Activated T-helper 1 cell treated with anti-CD3 and anti-CD28 coated beads, Interleukin-12 subunit alpha, Interleukin-12 subunit beta, Interleukin-2, Interleukin-4 antibody, amounts not matched to agents 30 ng/mL and 10 ng/mL and 1 ng/mL, durations not matched to agents 14 hours and 24 hours and 36 hours (primary cell): ENCODE measurements at regions not wholly inside any gene's neighbourhood (a gene's known extent, or its start where the extent isn't known, plus 50 kb on each side); places are given as distances from the start of the nearest gene placed in this dataset.
A peak's percentile ranks its signal among the peaks of the same experiment; 100 is the strongest.
"Not testable (repeated sequence)": the region's sequence is repeated elsewhere in the genome, so short reads cannot be mapped to it uniquely, and the experiment has no call there.

Source experiments
- DNase-seq: peaks from one replicate; pipeline ENCODE4 v3.0.0; 2021; ENCODE audit warnings: low spot score
- H3K27ac Mint-ChIP-seq: one replicate; pipeline ENCODE4 v1.8.0; 2021; ENCODE audit warnings: mild to moderate bottlenecking, mixed read lengths
- H3K27me3 Mint-ChIP-seq: one replicate; pipeline ENCODE4 v1.8.0; 2022; ENCODE audit warnings: mild to moderate bottlenecking, moderate library complexity, mixed read lengths; ENCODE audit not compliant: insufficient read depth
- H3K36me3 Mint-ChIP-seq: one replicate; pipeline ENCODE4 v1.8.0; 2021; ENCODE audit warnings: low read depth, mixed read lengths
- H3K4me1 Mint-ChIP-seq: one replicate; pipeline ENCODE4 v1.8.0; 2021; ENCODE audit warnings: low read depth, mixed read lengths
- H3K4me3 Mint-ChIP-seq: one replicate; pipeline ENCODE4 v1.8.0; 2021; ENCODE audit warnings: mild to moderate bottlenecking, moderate library complexity, mixed read lengths
- H3K9me3 Mint-ChIP-seq: one replicate; pipeline ENCODE4 v1.8.0; 2021; ENCODE audit warnings: mixed read lengths
- intact Hi-C: fragments of 100-400 bp; cut with micrococcal nuclease; formaldehyde crosslinking; loops from one replicate; pipeline ENCODE4 v1.15.1; 2024

DNA sequence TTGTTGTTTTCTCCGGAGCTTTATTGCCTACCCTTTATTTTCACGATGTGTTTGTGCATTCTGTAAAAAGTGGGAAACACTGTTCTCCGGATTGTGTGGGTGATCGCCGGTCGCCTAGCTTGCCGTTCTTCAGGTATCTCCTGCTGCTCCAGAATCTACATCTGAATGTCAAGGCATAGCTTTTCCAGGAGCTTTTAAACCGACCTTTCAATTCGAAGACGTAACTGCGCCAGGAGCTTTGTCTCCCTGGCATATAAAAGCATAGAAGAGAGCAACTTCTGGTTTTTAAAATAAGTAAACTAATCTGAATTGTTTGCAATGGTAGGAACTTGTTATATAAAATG is 96.0 kb downstream of the HFE start:
- peaks cover 3% of the 10 kb centered on the region for H3K36me3 Mint-ChIP-seq
- H3K4me3 Mint-ChIP-seq = peak overlapping the region; percentile 86
- peaks cover 52% of the 10 kb centered on the region for H3K4me1 Mint-ChIP-seq
- DNase-seq = no peak
- H3K27me3 Mint-ChIP-seq = no peaks in the 10 kb centered on the region
- H3K9me3 Mint-ChIP-seq = no peaks in the 10 kb centered on the region
- H3K27ac Mint-ChIP-seq = peak overlapping the region; percentile 97
- intact Hi-C loops = loop anchor here (1.0 kb wide), 3 partner anchors 8 to 25 kb away; a partner anchor contains a TSS

- peak overlapping the region; percentile 86 for H3K4me3 Mint-ChIP-seq
- H3K27me3 Mint-ChIP-seq = no peaks in the 10 kb centered on the region
- H3K9me3 Mint-ChIP-seq = no peaks in the 10 kb centered on the region
- intact Hi-C loops = loop anchor here (1.0 kb wide), 3 partner anchors 8 to 25 kb away; a partner anchor contains a TSS
- peaks cover 3% of the 10 kb centered on the region for H3K36me3 Mint-ChIP-seq
- DNase-seq = peak; percentile 71
- peak overlapping the region; percentile 97 for H3K27ac Mint-ChIP-seq
- peaks cover 58% of the 10 kb centered on the region for H3K4me1 Mint-ChIP-seq
Observed at GRCh38 chr6:26183581-26184366, 96.5 kb downstream of the HFE start.

DNA sequence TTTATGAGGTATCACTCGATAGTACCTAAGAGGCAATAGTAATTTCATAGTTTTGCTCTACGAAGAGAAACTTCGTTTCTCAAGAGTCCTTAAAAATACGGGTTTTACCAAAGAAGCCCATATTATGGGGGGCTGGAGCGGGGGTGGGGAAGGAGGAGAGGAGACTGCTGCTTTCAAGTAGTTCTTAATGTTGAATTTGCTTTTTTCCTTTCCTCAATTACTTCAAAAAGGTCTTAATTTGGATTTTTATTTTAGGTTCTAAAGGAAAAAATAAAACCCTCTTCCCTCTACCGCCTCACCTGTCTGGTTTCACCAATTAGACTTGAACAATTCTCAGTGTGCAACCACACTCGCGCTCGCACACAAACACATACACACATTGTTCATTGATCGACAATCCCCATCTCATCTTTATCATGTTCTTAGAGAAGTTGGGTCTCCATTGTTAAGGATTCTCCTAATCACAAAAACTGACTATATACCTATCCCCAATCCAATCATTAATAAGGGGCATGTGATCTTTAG is 97.2 kb downstream of the HFE start:
- peaks cover 62% of the 10 kb centered on the region for H3K4me1 Mint-ChIP-seq
- H3K27ac Mint-ChIP-seq = peak overlapping the region; percentile 97
- H3K36me3 Mint-ChIP-seq = peaks cover 3% of the 10 kb centered on the region
- no peaks in the 10 kb centered on the region for H3K27me3 Mint-ChIP-seq
- intact Hi-C loops = no loop called here
- DNase-seq = no peak
- no peaks in the 10 kb centered on the region for H3K9me3 Mint-ChIP-seq
- peak overlapping the region; percentile 86 for H3K4me3 Mint-ChIP-seq

DNA sequence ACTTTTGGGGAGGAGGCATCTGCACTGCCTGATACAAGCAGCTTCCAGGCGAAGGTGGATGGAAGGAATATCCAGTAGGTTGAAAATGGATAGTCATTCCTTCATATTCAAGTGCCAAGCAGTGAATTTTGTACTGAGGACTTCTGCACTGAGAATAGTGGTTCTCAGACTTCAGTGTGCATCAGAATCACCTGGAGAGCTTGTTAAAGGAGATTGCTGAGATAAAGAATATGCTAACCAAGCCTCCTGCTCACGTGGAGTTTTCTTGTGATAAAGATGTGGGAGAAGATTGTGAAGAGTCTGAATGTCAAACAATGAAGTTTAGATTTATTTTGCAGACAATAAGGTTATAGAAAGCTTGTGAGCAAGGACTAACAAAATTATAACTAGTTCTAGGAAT is 97.8 kb downstream of the HFE start:
- intact Hi-C loops = no loop called here
- Mint-ChIP-seq H3K4me3 (peak overlapping the region; percentile 86), H3K9me3 (no peaks in the 10 kb centered on the region), H3K4me1 (peaks cover 67% of the 10 kb centered on the region), H3K27ac (peak overlapping the region; percentile 97), H3K27me3 (no peaks in the 10 kb centered on the region), H3K36me3 (peaks cover 3% of the 10 kb centered on the region)
- DNase-seq = no peak

DNA sequence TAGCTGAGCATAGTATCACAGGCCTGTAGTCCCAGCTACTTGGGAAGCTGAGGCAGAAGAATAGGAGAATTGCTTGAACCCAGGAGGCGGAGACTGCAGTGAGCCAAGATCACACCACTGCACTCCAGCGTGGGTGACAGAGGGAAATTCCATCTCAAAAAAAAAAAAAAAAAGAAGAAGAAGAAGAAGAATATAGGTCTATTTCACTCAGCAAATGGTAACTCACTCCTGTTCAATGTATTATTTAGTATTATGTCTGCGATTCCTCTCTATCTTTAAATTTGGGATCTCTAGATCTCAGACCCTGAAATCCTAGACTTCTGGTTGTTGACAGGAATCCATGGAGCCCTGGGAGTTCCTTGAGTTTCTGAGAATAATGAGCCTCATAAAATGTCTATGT is 98.6 kb downstream of the HFE start:
- intact Hi-C loops = no loop called here
- Mint-ChIP-seq H3K27ac (peak overlapping the region; percentile 75), H3K4me3 (peak overlapping the region; percentile 86), H3K27me3 (no peaks in the 10 kb centered on the region), H3K9me3 (no peaks in the 10 kb centered on the region), H3K4me1 (peaks cover 60% of the 10 kb centered on the region), H3K36me3 (peaks cover 2% of the 10 kb centered on the region)
- no peak for DNase-seq

- no peaks in the 10 kb centered on the region for H3K9me3 Mint-ChIP-seq
- H3K27ac Mint-ChIP-seq = no peak overlapping the region
- no peaks in the 10 kb centered on the region for H3K27me3 Mint-ChIP-seq
- no peak for DNase-seq
- peaks cover 2% of the 10 kb centered on the region for H3K36me3 Mint-ChIP-seq
- H3K4me3 Mint-ChIP-seq = no peak overlapping the region
- H3K4me1 Mint-ChIP-seq = peaks cover 53% of the 10 kb centered on the region
- intact Hi-C loops = no loop called here
Observed at GRCh38 chr6:26186652-26187051, 99.4 kb downstream of the HFE start.

- no peak overlapping the region for H3K27ac Mint-ChIP-seq
- H3K4me3 Mint-ChIP-seq = no peak overlapping the region
- H3K9me3 Mint-ChIP-seq = no peaks in the 10 kb centered on the region
- no peak for DNase-seq
- H3K27me3 Mint-ChIP-seq = no peaks in the 10 kb centered on the region
- H3K4me1 Mint-ChIP-seq = peaks cover 53% of the 10 kb centered on the region
- peaks cover 2% of the 10 kb centered on the region for H3K36me3 Mint-ChIP-seq
- intact Hi-C loops = no loop called here
Observed at GRCh38 chr6:26187292-26187691, 100.1 kb downstream of the HFE start.

DNA sequence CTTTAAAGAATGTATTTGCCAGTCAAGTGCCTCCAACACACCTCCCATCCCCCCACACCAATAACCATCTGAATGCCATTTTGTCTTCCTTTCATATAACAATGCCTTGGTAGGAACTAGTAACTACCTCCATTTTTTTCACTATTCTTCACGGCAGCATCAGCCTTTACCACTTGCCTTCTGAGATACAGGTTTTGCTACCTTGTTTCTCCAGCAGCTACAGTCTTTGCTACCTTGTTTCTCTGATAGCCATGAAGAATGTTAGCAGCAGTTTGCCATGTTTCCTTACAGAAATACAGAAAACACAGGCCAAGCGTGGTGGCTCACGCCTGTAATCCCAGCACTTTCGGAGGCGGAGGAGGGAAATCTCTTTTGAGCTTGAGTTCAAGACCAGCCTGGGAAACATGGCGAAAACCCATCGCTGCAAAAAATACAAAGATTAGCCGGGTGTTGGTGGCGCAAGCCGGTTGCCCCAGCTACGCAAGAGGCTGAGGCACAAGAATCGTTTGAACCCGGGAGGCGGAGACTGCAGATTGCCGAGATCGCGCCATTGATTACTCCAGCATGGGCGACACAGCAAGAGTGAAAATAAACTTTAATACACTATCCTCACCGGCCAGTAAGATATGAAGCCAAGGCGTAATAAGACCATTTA is 100.9 kb downstream of the HFE start:
- Mint-ChIP-seq H3K4me3 (peak overlapping the region; percentile 88), H3K27ac (peak overlapping the region; percentile 96), H3K27me3 (no peaks in the 10 kb centered on the region), H3K4me1 (peaks cover 58% of the 10 kb centered on the region), H3K36me3 (peaks cover 2% of the 10 kb centered on the region), H3K9me3 (no peaks in the 10 kb centered on the region)
- DNase-seq = peak; percentile 52
- intact Hi-C loops = loop anchor here (2.0 kb wide), 4 partner anchors 13 to 85 kb away; a partner anchor contains a TSS

DNA sequence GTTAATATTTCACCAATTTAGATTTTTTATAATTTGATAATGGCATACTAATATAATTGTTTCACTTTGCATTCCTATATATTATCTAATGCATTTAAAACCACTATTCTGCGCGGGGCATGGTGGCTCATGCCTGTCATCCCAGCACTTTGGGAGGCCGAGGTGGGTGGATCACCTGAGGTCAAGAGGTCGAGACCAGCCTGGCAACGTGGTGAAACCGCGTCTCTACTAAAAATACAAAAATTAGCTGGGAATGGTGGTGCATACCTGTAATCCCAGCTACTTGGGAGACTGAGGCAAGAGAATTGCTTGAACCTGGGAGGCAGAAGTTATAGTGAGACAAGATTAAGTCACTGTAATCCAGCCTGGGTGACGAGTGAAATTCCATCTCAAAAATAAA is 104.3 kb downstream of the HFE start:
- H3K4me3 Mint-ChIP-seq, DNase-seq, H3K27ac Mint-ChIP-seq, intact Hi-C loops, H3K36me3 Mint-ChIP-seq, H3K27me3 Mint-ChIP-seq, H3K9me3 Mint-ChIP-seq: not testable (repeated sequence)
- H3K4me1 Mint-ChIP-seq = peaks cover 51% of the 10 kb centered on the region

DNA sequence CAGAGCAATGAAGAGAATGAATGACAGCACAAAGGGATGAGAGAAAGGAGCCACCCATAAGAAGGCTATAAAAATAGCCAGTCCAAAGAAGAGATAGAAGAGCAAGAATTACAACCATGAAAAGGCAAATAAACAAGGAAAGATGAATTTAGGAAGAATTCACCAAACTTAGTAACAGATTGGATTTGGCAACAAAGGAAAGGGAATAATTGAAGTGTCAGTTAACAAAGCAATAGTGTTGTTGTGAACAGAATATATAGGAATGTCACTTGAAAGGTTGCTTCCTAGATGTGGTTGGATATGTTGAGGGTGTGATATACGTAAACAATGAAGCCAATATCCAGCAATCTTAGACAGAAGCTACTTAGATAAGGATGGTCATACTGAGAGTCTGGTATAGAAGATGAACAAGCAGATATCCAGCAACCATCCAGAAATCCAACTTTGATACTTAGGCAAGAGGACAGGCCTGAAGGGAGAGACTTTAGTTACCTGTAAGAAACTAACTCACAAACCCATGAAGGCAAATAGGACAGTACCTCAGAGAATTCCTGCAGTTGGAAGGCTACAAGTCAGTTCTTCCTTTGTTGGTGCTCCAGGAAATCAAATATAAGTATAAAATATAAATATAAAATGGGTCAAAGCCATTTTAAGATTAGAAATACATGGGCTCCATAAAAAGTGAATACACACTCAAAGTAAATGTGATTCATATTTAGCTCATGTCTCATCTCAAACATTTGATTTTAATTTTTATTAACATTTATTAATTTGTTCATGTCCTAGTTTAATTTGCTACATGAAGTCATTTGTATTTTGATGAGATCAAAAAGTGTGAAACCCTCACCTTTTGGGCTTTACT is 106.5 kb downstream of the HFE start:
- no peaks in the 10 kb centered on the region for H3K27me3 Mint-ChIP-seq
- H3K9me3 Mint-ChIP-seq = no peaks in the 10 kb centered on the region
- DNase-seq = no peak
- H3K4me3 Mint-ChIP-seq = peak overlapping the region; percentile 50
- peaks cover 44% of the 10 kb centered on the region for H3K4me1 Mint-ChIP-seq
- intact Hi-C loops = no loop called here
- peaks cover 7% of the 10 kb centered on the region for H3K36me3 Mint-ChIP-seq
- peak overlapping the region; percentile 33 for H3K27ac Mint-ChIP-seq

DNA sequence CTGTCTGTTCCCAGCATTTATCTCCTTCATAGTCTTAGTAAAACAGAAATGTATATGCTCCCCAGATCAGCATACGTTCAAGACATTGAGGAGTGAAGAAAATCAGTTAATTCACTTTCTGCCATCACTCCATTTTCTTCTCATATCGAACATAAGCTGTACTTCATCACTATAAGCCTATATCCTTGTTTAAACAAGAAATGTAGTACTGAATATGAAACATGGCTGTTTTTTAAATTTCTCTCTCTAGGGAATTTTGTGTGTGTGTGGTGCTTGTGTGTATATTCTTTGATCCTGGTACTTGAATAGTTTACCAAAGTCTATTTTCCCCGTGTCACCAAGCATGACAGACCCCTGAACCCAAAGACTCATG is 107.1 kb downstream of the HFE start:
- no peak overlapping the region for H3K27ac Mint-ChIP-seq
- intact Hi-C loops = no loop called here
- peak overlapping the region; percentile 32 for H3K4me3 Mint-ChIP-seq
- H3K36me3 Mint-ChIP-seq = peaks cover 7% of the 10 kb centered on the region
- no peaks in the 10 kb centered on the region for H3K9me3 Mint-ChIP-seq
- no peaks in the 10 kb centered on the region for H3K27me3 Mint-ChIP-seq
- no peak for DNase-seq
- H3K4me1 Mint-ChIP-seq = peaks cover 39% of the 10 kb centered on the region

DNA sequence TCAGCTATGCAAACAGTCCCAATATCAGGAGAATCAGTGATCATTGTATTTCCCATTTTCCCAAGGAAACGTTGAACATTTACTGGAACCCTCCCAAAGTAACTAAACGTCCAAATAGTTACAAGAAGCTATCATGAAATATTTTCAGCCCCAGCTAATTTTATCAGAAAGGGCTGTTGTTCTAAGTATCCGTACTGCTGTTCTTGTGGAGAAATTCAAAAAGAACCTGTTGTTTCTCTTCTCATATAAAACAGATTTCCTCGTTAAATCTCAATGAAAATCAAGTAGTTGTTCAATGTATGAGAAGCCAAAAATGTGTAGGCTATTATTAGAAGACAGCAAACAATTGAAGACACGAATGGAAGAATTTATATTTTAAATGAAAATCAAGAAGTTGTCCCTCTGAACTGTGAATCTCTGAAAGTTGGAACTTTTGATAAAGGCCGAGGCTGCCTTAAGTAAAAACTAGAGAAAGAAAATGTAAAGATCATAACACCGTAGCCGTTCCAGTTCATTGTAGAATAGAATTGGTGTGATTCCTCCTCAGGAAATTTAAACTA is 107.7 kb downstream of the HFE start:
- Mint-ChIP-seq H3K36me3 (peaks cover 7% of the 10 kb centered on the region), H3K4me3 (peak overlapping the region; percentile 92), H3K4me1 (peaks cover 41% of the 10 kb centered on the region), H3K27me3 (no peaks in the 10 kb centered on the region), H3K9me3 (no peaks in the 10 kb centered on the region), H3K27ac (peak overlapping the region; percentile 95)
- intact Hi-C loops = loop anchor here (1.0 to 5.0 kb wide), 4 partner anchors 20 to 1697 kb away; a partner anchor contains a TSS
- no peak for DNase-seq
